ENCODE measurements at regions not wholly inside any gene's neighbourhood (a gene's known extent, or its start where the extent isn't known, plus 50 kb on each side); places are given as distances from the start of the nearest gene placed in this dataset.
A peak's percentile ranks its signal among the peaks of the same experiment; 100 is the strongest.
"Not testable (repeated sequence)": the region's sequence is repeated elsewhere in the genome, so short reads cannot be mapped to it uniquely, and the experiment has no call there.

- Histone ChIP-seq H3K27ac (ENCODE audit: insufficient read depth in 1 of 2, low read depth in 1 of 2, low read length in 2 of 2, poor library complexity in 1 of 2, severe bottlenecking in 2 of 2) (peak overlapping the region; percentile 41 to 86), H3K27me3 (replicated peaks in 2 of 5; ENCODE audit: control insufficient read depth in 4 of 5, insufficient read depth in 5 of 5, low read length in 4 of 5) (no peaks in the 10 kb centered on the region), H3K9me3 (ENCODE audit: control extremely low read depth in 1 of 5, control insufficient read depth in 4 of 5, insufficient read depth in 2 of 5, low read depth in 1 of 5, low read length in 4 of 5) (peaks cover 2 to 41% (median 11%) of the 10 kb centered on the region in 5 experiments), H3K4me3 (ENCODE audit: control insufficient read depth in 1 of 7, extremely low read depth in 1 of 7, insufficient read depth in 4 of 7, low read depth in 2 of 7, low read length in 6 of 7) (no peak overlapping the region), H3K4me1 (ENCODE audit: control extremely low read depth in 1 of 4, control insufficient read depth in 4 of 4, insufficient read depth in 4 of 4, low read length in 3 of 4) (peaks cover 0 to 15% (median 6%) of the 10 kb centered on the region in 4 experiments), H3K36me3 (ENCODE audit: control insufficient read depth in 4 of 4, insufficient read depth in 4 of 4, low read length in 3 of 4) (no peaks in the 10 kb centered on the region)
- ChIA-PET POLR2A (no interaction called here), CTCF (interaction anchor here (1.0 to 1.7 kb wide), 7 partner anchors 15 to 225 kb away, joined by 3 to 8 read pairs (median 4); no protein-coding TSS in a partner anchor)
- whole genome bisulfite sequencing (ENCODE audit: insufficient coverage), result 94% methylated on average over 2 of the region's 2 CpGs
- DNase-seq, result peak in 1 of 3 donors; percentile 21
These were observed 106.0 kb downstream of the APIP start for GRCh38 chr11:34810107-34810562.

- H3K9me3 ChIP-seq (ENCODE audit: control extremely low read depth in 1 of 5, control insufficient read depth in 4 of 5, insufficient read depth in 2 of 5, low read depth in 1 of 5, low read length in 4 of 5), result peaks cover 0 to 35% (median 11%) of the 10 kb centered on the region in 5 experiments
- CTCF ChIA-PET, result interaction anchor here (1.2 to 1.7 kb wide), 5 partner anchors 15 to 186 kb away, joined by 3 to 8 read pairs (median 4); no protein-coding TSS in a partner anchor
- POLR2A ChIA-PET, result no interaction called here
- H3K27me3 ChIP-seq (replicated peaks in 2 of 5; ENCODE audit: control insufficient read depth in 4 of 5, insufficient read depth in 5 of 5, low read length in 4 of 5), result no peaks in the 10 kb centered on the region
- 7% methylated on average over 1 of the region's 2 CpGs for WGBS (ENCODE audit: insufficient coverage)
- H3K4me3 ChIP-seq (ENCODE audit: control insufficient read depth in 1 of 7, extremely low read depth in 1 of 7, insufficient read depth in 4 of 7, low read depth in 2 of 7, low read length in 6 of 7), result peak overlapping the region in 1 of 7 experiments; percentile 56
- no peaks in the 10 kb centered on the region for H3K36me3 ChIP-seq (ENCODE audit: control insufficient read depth in 4 of 4, insufficient read depth in 4 of 4, low read length in 3 of 4)
- peak overlapping the region; percentile 41 to 86 for H3K27ac ChIP-seq (ENCODE audit: insufficient read depth in 1 of 2, low read depth in 1 of 2, low read length in 2 of 2, poor library complexity in 1 of 2, severe bottlenecking in 2 of 2)
- peak; percentile 90 to 97 (median 93) for DNase-seq
- peaks cover 0 to 15% (median 6%) of the 10 kb centered on the region in 4 experiments for H3K4me1 ChIP-seq (ENCODE audit: control extremely low read depth in 1 of 4, control insufficient read depth in 4 of 4, insufficient read depth in 4 of 4, low read length in 3 of 4)
These were observed 106.7 kb downstream of the APIP start for GRCh38 chr11:34809191-34810106.

- ChIA-PET POLR2A (no interaction called here), CTCF (interaction anchor here (1.2 kb wide), 2 partner anchors 14 to 143 kb away, joined by 4 to 5 read pairs; no protein-coding TSS in a partner anchor)
- peaks cover 0 to 15% (median 6%) of the 10 kb centered on the region in 4 experiments for H3K4me1 ChIP-seq (ENCODE audit: control extremely low read depth in 1 of 4, control insufficient read depth in 4 of 4, insufficient read depth in 4 of 4, low read length in 3 of 4)
- peaks cover 0 to 16% (median 9%) of the 10 kb centered on the region in 5 experiments for H3K9me3 ChIP-seq (ENCODE audit: control extremely low read depth in 1 of 5, control insufficient read depth in 4 of 5, insufficient read depth in 2 of 5, low read depth in 1 of 5, low read length in 4 of 5)
- WGBS (ENCODE audit: insufficient coverage), result 100% methylated on average over 2 of the region's 5 CpGs
- H3K36me3 ChIP-seq (ENCODE audit: control insufficient read depth in 4 of 4, insufficient read depth in 4 of 4, low read length in 3 of 4), result no peaks in the 10 kb centered on the region
- no peak overlapping the region for H3K4me3 ChIP-seq (ENCODE audit: control insufficient read depth in 1 of 7, extremely low read depth in 1 of 7, insufficient read depth in 4 of 7, low read depth in 2 of 7, low read length in 6 of 7)
- H3K27ac ChIP-seq (ENCODE audit: insufficient read depth in 1 of 2, low read depth in 1 of 2, low read length in 2 of 2, poor library complexity in 1 of 2, severe bottlenecking in 2 of 2), result no peak overlapping the region
- no peak for DNase-seq
- H3K27me3 ChIP-seq (replicated peaks in 2 of 5; ENCODE audit: control insufficient read depth in 4 of 5, insufficient read depth in 5 of 5, low read length in 4 of 5), result no peaks in the 10 kb centered on the region
These were observed 109.3 kb downstream of the APIP start for GRCh38 chr11:34806875-34807274.

- peak in 2 of 3 donors; percentile 43 to 73 for DNase-seq
- CTCF ChIA-PET, result interaction anchor here (1.2 kb wide), 2 partner anchors 13 to 142 kb away, joined by 4 to 5 read pairs; no protein-coding TSS in a partner anchor
- H3K9me3 ChIP-seq (ENCODE audit: control extremely low read depth in 1 of 5, control insufficient read depth in 4 of 5, insufficient read depth in 2 of 5, low read depth in 1 of 5, low read length in 4 of 5), result peaks cover 0 to 8% (median 6%) of the 10 kb centered on the region in 5 experiments
- POLR2A ChIA-PET, result no interaction called here
- 92% methylated on average over 3 of the region's 4 CpGs for WGBS (ENCODE audit: insufficient coverage)
- H3K36me3 ChIP-seq (ENCODE audit: control insufficient read depth in 4 of 4, insufficient read depth in 4 of 4, low read length in 3 of 4), result no peaks in the 10 kb centered on the region
- H3K4me3 ChIP-seq (ENCODE audit: control insufficient read depth in 1 of 7, extremely low read depth in 1 of 7, insufficient read depth in 4 of 7, low read depth in 2 of 7, low read length in 6 of 7), result no peak overlapping the region
- peaks cover 0 to 15% (median 6%) of the 10 kb centered on the region in 4 experiments for H3K4me1 ChIP-seq (ENCODE audit: control extremely low read depth in 1 of 4, control insufficient read depth in 4 of 4, insufficient read depth in 4 of 4, low read length in 3 of 4)
- no peaks in the 10 kb centered on the region for H3K27me3 ChIP-seq (replicated peaks in 2 of 5; ENCODE audit: control insufficient read depth in 4 of 5, insufficient read depth in 5 of 5, low read length in 4 of 5)
- no peak overlapping the region for H3K27ac ChIP-seq (ENCODE audit: insufficient read depth in 1 of 2, low read depth in 1 of 2, low read length in 2 of 2, poor library complexity in 1 of 2, severe bottlenecking in 2 of 2)
These were observed 110.2 kb downstream of the APIP start for GRCh38 chr11:34805937-34806336.

GRCh38 chr11:34799848-34800247 lies 116.3 kb downstream of the APIP start:
- H3K4me3 ChIP-seq (ENCODE audit: control insufficient read depth in 1 of 7, extremely low read depth in 1 of 7, insufficient read depth in 4 of 7, low read depth in 2 of 7, low read length in 6 of 7), result no peak overlapping the region
- H3K9me3 ChIP-seq (ENCODE audit: control extremely low read depth in 1 of 5, control insufficient read depth in 4 of 5, insufficient read depth in 2 of 5, low read depth in 1 of 5, low read length in 4 of 5), result peaks cover 0 to 4% (median 0%) of the 10 kb centered on the region in 5 experiments
- 100% methylated on average over 1 of the region's 1 CpG for WGBS (ENCODE audit: insufficient coverage)
- ChIA-PET POLR2A (no interaction called here), CTCF (interaction anchor here (0.6 kb wide), 1 partner anchor 42 kb away, joined by 3 read pairs; no protein-coding TSS in a partner anchor)
- no peaks in the 10 kb centered on the region for H3K4me1 ChIP-seq (ENCODE audit: control extremely low read depth in 1 of 4, control insufficient read depth in 4 of 4, insufficient read depth in 4 of 4, low read length in 3 of 4)
- H3K36me3 ChIP-seq (ENCODE audit: control insufficient read depth in 4 of 4, insufficient read depth in 4 of 4, low read length in 3 of 4), result no peaks in the 10 kb centered on the region
- H3K27ac ChIP-seq (ENCODE audit: insufficient read depth in 1 of 2, low read depth in 1 of 2, low read length in 2 of 2, poor library complexity in 1 of 2, severe bottlenecking in 2 of 2), result no peak overlapping the region
- no peak for DNase-seq
- no peaks in the 10 kb centered on the region for H3K27me3 ChIP-seq (replicated peaks in 2 of 5; ENCODE audit: control insufficient read depth in 4 of 5, insufficient read depth in 5 of 5, low read length in 4 of 5)

GRCh38 chr11:34798985-34799384 lies 117.2 kb downstream of the APIP start:
- CTCF ChIA-PET, result interaction anchor here (0.6 to 1.0 kb wide), 3 partner anchors 43 to 575 kb away, joined by 3 read pairs; no protein-coding TSS in a partner anchor
- POLR2A ChIA-PET, result no interaction called here
- DNase-seq, result no peak

GRCh38 chr11:34797497-34797896 lies 118.7 kb downstream of the APIP start:
- POLR2A ChIA-PET; H3K4me3 ChIP-seq (ENCODE audit: control insufficient read depth in 1 of 7, extremely low read depth in 1 of 7, insufficient read depth in 4 of 7, low read depth in 2 of 7, low read length in 6 of 7); H3K27me3 ChIP-seq (replicated peaks in 2 of 5; ENCODE audit: control insufficient read depth in 4 of 5, insufficient read depth in 5 of 5, low read length in 4 of 5); CTCF ChIA-PET; H3K36me3 ChIP-seq (ENCODE audit: control insufficient read depth in 4 of 4, insufficient read depth in 4 of 4, low read length in 3 of 4); H3K27ac ChIP-seq (ENCODE audit: insufficient read depth in 1 of 2, low read depth in 1 of 2, low read length in 2 of 2, poor library complexity in 1 of 2, severe bottlenecking in 2 of 2); H3K4me1 ChIP-seq (ENCODE audit: control extremely low read depth in 1 of 4, control insufficient read depth in 4 of 4, insufficient read depth in 4 of 4, low read length in 3 of 4); H3K9me3 ChIP-seq (ENCODE audit: control extremely low read depth in 1 of 5, control insufficient read depth in 4 of 5, insufficient read depth in 2 of 5, low read depth in 1 of 5, low read length in 4 of 5); DNase-seq: not testable (repeated sequence)

More at GRCh38 chr11:34798985-34799384, 117.2 kb downstream of the APIP start:
- no peak overlapping the region for H3K27ac ChIP-seq (ENCODE audit: insufficient read depth in 1 of 2, low read depth in 1 of 2, low read length in 2 of 2, poor library complexity in 1 of 2, severe bottlenecking in 2 of 2)
- peaks cover 0 to 4% (median 0%) of the 10 kb centered on the region in 5 experiments for H3K9me3 ChIP-seq (ENCODE audit: control extremely low read depth in 1 of 5, control insufficient read depth in 4 of 5, insufficient read depth in 2 of 5, low read depth in 1 of 5, low read length in 4 of 5)
- H3K27me3 ChIP-seq (replicated peaks in 2 of 5; ENCODE audit: control insufficient read depth in 4 of 5, insufficient read depth in 5 of 5, low read length in 4 of 5), result no peaks in the 10 kb centered on the region
- no peak overlapping the region for H3K4me3 ChIP-seq (ENCODE audit: control insufficient read depth in 1 of 7, extremely low read depth in 1 of 7, insufficient read depth in 4 of 7, low read depth in 2 of 7, low read length in 6 of 7)
- no peaks in the 10 kb centered on the region for H3K36me3 ChIP-seq (ENCODE audit: control insufficient read depth in 4 of 4, insufficient read depth in 4 of 4, low read length in 3 of 4)
- H3K4me1 ChIP-seq (ENCODE audit: control extremely low read depth in 1 of 4, control insufficient read depth in 4 of 4, insufficient read depth in 4 of 4, low read length in 3 of 4), result no peaks in the 10 kb centered on the region
